ENCODE measurements at regions not wholly inside any gene's neighbourhood (a gene's known extent, or its start where the extent isn't known, plus 50 kb on each side); places are given as distances from the start of the nearest gene placed in this dataset.

DNA sequence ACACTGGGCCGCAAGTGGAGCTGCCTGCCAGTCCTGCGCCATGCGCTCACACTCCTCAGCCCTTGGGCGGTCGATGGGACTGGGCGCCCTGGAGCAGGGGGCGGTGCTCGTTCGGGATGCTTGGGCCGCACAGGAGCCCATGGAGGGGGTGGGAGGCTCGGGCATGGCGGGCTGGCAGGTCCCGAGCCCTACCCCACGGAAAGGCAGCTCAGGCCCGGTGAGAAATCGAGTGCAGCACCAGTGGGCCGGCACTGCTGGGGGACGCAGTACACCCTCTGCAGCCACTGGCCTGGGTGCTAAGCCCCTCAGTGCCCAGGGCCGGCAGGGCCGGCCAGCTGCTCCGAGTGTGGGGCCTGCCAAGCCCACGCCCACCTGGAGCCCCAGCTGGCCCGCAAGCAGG lies 328.7 kb upstream of the LRRC4C start:
- ChIA-PET POLR2A (no interaction called here), CTCF (ENCODE audit: low intra/inter-chr PET ratio, low total read pairs) (no interaction called here)
- H2AFZ ChIP-seq (ENCODE audit: low read length): no peak overlapping the region
- no peak overlapping the region for H3K27ac ChIP-seq (ENCODE audit: extremely low read length, insufficient read depth, low read length)
- DNase-seq (ENCODE audit: low spot score) (no peak), FAIRE-seq (no peak), ATAC-seq (no peak)
- intact Hi-C loops (cut with micrococcal nuclease; ENCODE audit: unreplicated experiment) (no loop called here), in situ Hi-C loops (cut with HindIII; ENCODE audit: extremely low pct_ligation_motif_present, low pct_unique_long_range_greater_than_20kb) (no loop called here)
- no TSS peak for BruUV-seq (replicated peaks)
- no peaks in the 10 kb centered on the region for H3K79me2 ChIP-seq (ENCODE audit: insufficient read depth, low read length)
- H3K36me3 ChIP-seq (replicated peaks in 1 of 2; ENCODE audit: control insufficient read depth in 1 of 2, insufficient read depth in 2 of 2, low read length in 2 of 2): no peaks in the 10 kb centered on the region
- H3K4me3 ChIP-seq (replicated peaks in 1 of 3; ENCODE audit: insufficient read depth in 1 of 3, low read depth in 2 of 3, low read length in 3 of 3): no peak overlapping the region
- no peaks in the 10 kb centered on the region for H3K27me3 ChIP-seq (ENCODE audit: control insufficient read depth in 1 of 2, insufficient read depth in 2 of 2, low read length in 2 of 2)
- no peaks in the 10 kb centered on the region for H4K20me1 ChIP-seq (ENCODE audit: insufficient read depth, low read length)
- H3K9ac ChIP-seq (ENCODE audit: insufficient read depth, low read depth, low read length): no peak overlapping the region
- H3K4me1 ChIP-seq (ENCODE audit: insufficient read depth, low read length): no peaks in the 10 kb centered on the region
- no CpG with 5 or more reads among the region's 23 CpGs for WGBS (ENCODE audit: low lambda C conversion rate)
- peaks cover 92% of the 10 kb centered on the region for H3K9me3 ChIP-seq (ENCODE audit: low read length)
- H3K4me2 ChIP-seq (ENCODE audit: low read depth, low read length): no peak overlapping the region
- TF ChIP-seq MTF2 (CRISPR knock-in tag; IDR thresholded peaks at IDR 0.05; ENCODE audit: borderline replicate concordance) (no peak), ZZZ3 (CRISPR knock-in tag; IDR thresholded peaks at IDR 0.05; ENCODE audit: borderline replicate concordance) (no peak), PBX3 (CRISPR knock-in tag; IDR thresholded peaks at IDR 0.05; ENCODE audit: borderline replicate concordance) (no peak), HNRNPK (IDR thresholded peaks at IDR 0.05; ENCODE audit: low read depth, low read length, poor library complexity, severe bottlenecking) (no peak), KDM5A (IDR thresholded peaks at IDR 0.05; ENCODE audit: borderline replicate concordance, low read length) (no peak), ZNF251 (CRISPR knock-in tag; IDR thresholded peaks at IDR 0.05) (no peak), GTF2F1 (IDR thresholded peaks at IDR 0.05; ENCODE audit: low read length) (no peak)
- TF ChIP-seq, protein P1, sequence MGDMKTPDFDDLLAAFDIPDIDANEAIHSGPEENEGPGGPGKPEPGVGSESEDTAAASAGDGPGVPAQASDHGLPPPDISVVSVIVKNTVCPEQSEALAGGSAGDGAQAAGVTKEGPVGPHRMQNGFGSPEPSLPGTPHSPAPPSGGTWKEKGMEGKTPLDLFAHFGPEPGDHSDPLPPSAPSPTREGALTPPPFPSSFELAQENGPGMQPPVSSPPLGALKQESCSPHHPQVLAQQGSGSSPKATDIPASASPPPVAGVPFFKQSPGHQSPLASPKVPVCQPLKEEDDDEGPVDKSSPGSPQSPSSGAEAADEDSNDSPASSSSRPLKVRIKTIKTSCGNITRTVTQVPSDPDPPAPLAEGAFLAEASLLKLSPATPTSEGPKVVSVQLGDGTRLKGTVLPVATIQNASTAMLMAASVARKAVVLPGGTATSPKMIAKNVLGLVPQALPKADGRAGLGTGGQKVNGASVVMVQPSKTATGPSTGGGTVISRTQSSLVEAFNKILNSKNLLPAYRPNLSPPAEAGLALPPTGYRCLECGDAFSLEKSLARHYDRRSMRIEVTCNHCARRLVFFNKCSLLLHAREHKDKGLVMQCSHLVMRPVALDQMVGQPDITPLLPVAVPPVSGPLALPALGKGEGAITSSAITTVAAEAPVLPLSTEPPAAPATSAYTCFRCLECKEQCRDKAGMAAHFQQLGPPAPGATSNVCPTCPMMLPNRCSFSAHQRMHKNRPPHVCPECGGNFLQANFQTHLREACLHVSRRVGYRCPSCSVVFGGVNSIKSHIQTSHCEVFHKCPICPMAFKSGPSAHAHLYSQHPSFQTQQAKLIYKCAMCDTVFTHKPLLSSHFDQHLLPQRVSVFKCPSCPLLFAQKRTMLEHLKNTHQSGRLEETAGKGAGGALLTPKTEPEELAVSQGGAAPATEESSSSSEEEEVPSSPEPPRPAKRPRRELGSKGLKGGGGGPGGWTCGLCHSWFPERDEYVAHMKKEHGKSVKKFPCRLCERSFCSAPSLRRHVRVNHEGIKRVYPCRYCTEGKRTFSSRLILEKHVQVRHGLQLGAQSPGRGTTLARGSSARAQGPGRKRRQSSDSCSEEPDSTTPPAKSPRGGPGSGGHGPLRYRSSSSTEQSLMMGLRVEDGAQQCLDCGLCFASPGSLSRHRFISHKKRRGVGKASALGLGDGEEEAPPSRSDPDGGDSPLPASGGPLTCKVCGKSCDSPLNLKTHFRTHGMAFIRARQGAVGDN (CRISPR knock-in tag; IDR thresholded peaks at IDR 0.05): no peak
- TF ChIP-seq, protein P2, sequence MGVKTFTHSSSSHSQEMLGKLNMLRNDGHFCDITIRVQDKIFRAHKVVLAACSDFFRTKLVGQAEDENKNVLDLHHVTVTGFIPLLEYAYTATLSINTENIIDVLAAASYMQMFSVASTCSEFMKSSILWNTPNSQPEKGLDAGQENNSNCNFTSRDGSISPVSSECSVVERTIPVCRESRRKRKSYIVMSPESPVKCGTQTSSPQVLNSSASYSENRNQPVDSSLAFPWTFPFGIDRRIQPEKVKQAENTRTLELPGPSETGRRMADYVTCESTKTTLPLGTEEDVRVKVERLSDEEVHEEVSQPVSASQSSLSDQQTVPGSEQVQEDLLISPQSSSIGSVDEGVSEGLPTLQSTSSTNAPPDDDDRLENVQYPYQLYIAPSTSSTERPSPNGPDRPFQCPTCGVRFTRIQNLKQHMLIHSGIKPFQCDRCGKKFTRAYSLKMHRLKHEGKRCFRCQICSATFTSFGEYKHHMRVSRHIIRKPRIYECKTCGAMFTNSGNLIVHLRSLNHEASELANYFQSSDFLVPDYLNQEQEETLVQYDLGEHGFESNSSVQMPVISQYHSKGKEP (CRISPR knock-in tag; IDR thresholded peaks at IDR 0.05): no peak
- TF ChIP-seq, protein P3, sequence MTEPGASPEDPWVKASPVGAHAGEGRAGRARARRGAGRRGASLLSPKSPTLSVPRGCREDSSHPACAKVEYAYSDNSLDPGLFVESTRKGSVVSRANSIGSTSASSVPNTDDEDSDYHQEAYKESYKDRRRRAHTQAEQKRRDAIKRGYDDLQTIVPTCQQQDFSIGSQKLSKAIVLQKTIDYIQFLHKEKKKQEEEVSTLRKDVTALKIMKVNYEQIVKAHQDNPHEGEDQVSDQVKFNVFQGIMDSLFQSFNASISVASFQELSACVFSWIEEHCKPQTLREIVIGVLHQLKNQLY (CRISPR knock-in tag; IDR thresholded peaks at IDR 0.05): no peak
- TF ChIP-seq, protein P4, sequence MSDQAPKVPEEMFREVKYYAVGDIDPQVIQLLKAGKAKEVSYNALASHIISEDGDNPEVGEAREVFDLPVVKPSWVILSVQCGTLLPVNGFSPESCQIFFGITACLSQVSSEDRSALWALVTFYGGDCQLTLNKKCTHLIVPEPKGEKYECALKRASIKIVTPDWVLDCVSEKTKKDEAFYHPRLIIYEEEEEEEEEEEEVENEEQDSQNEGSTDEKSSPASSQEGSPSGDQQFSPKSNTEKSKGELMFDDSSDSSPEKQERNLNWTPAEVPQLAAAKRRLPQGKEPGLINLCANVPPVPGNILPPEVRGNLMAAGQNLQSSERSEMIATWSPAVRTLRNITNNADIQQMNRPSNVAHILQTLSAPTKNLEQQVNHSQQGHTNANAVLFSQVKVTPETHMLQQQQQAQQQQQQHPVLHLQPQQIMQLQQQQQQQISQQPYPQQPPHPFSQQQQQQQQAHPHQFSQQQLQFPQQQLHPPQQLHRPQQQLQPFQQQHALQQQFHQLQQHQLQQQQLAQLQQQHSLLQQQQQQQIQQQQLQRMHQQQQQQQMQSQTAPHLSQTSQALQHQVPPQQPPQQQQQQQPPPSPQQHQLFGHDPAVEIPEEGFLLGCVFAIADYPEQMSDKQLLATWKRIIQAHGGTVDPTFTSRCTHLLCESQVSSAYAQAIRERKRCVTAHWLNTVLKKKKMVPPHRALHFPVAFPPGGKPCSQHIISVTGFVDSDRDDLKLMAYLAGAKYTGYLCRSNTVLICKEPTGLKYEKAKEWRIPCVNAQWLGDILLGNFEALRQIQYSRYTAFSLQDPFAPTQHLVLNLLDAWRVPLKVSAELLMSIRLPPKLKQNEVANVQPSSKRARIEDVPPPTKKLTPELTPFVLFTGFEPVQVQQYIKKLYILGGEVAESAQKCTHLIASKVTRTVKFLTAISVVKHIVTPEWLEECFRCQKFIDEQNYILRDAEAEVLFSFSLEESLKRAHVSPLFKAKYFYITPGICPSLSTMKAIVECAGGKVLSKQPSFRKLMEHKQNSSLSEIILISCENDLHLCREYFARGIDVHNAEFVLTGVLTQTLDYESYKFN (CRISPR knock-in tag; conservative IDR thresholded peaks at IDR 0.05): no peak
- TF ChIP-seq, protein P5, sequence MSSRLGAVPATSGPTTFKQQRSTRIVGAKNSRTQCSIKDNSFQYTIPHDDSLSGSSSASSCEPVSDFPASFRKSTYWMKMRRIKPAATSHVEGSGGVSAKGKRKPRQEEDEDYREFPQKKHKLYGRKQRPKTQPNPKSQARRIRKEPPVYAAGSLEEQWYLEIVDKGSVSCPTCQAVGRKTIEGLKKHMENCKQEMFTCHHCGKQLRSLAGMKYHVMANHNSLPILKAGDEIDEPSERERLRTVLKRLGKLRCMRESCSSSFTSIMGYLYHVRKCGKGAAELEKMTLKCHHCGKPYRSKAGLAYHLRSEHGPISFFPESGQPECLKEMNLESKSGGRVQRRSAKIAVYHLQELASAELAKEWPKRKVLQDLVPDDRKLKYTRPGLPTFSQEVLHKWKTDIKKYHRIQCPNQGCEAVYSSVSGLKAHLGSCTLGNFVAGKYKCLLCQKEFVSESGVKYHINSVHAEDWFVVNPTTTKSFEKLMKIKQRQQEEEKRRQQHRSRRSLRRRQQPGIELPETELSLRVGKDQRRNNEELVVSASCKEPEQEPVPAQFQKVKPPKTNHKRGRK (CRISPR knock-in tag; IDR thresholded peaks at IDR 0.05): no peak
